ENCODE measurements at regions not wholly inside any gene's neighbourhood (a gene's known extent, or its start where the extent isn't known, plus 50 kb on each side); places are given as distances from the start of the nearest gene placed in this dataset.

DNA sequence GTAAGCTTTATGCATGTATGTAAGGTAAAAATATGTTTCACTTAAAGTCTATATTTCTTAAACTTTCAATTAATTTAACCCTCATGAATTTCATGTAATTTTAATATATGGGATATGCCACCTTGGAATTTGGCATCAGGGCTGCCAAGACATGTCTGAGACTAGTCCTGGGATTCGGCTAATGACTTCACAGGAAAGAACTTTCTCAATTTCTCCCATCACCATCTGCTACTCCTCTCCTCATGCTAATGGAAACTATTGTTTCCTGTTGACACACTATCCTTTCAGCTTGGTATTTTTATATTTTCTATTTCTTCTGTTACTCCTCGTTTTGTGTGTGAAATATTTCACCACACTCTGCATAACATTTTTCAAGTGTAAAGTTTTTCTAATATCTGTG is 205.9 kb downstream of the ARL4A start:
- no peak overlapping the region for H3K4me3 Mint-ChIP-seq
- H3K36me3 Mint-ChIP-seq: no peaks in the 10 kb centered on the region
- H3K27ac Mint-ChIP-seq: no peak overlapping the region

DNA sequence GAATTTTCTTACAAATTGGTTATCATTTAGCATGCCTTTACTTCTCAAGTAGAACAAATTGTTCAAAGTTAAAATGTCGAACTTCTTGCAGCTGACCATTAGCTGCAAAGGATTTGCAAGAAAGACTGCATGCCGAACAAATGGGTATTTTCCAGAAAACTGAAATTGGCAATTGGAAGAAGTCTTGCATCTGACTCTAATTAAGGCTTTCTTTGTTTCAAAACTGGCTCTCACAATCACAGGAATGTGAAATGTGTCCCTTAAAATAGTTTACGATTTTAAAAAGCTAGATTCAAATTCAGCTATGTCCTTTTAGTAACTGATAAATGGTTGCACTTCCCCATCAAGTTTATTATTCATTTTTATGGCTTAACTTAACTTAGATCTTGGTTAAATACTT is 207.9 kb downstream of the ARL4A start:
- Mint-ChIP-seq H3K36me3 (no peaks in the 10 kb centered on the region), H3K4me3 (no peak overlapping the region), H3K9me3 (no peaks in the 10 kb centered on the region), H3K27ac (no peak overlapping the region), H3K4me1 (no peaks in the 10 kb centered on the region), H3K27me3 (no peaks in the 10 kb centered on the region)
- DNase-seq (ENCODE audit: low spot score in 2 of 2) (no peak), ATAC-seq (ENCODE audit: low read depth) (no peak)

More for the DNA sequence above, 205.9 kb downstream of the ARL4A start:
- no peak for ATAC-seq (ENCODE audit: low read depth)
- Mint-ChIP-seq H3K27me3 (no peaks in the 10 kb centered on the region), H3K4me1 (no peaks in the 10 kb centered on the region), H3K9me3 (no peaks in the 10 kb centered on the region)
- DNase-seq (ENCODE audit: low spot score in 2 of 2): no peak

DNA sequence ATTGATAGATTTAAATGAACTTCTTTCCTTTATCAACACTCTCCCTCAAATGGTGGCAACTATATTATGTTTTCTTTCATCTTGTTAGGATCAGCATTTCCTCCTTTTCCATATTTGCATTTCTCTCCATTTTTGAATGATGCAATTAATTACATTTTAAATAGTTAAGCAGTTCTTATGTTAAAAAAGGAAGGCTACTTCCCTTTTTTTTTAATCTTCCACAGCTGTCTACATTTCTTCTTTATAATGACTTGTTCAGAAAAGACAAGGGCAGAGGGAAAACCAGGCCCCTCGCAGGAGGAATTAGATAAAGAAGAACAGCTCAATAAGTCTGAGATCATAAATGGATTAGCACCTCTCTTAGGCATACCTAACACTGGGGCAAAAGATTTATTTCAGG is 208.9 kb downstream of the ARL4A start:
- no peaks in the 10 kb centered on the region for H3K9me3 Mint-ChIP-seq
- H3K36me3 Mint-ChIP-seq: no peaks in the 10 kb centered on the region
- no peak overlapping the region for H3K4me3 Mint-ChIP-seq
- DNase-seq (ENCODE audit: low spot score in 2 of 2) (no peak), ATAC-seq (ENCODE audit: low read depth) (no peak)
- H3K27me3 Mint-ChIP-seq: no peaks in the 10 kb centered on the region
- no peaks in the 10 kb centered on the region for H3K4me1 Mint-ChIP-seq
- no peak overlapping the region for H3K27ac Mint-ChIP-seq

DNA sequence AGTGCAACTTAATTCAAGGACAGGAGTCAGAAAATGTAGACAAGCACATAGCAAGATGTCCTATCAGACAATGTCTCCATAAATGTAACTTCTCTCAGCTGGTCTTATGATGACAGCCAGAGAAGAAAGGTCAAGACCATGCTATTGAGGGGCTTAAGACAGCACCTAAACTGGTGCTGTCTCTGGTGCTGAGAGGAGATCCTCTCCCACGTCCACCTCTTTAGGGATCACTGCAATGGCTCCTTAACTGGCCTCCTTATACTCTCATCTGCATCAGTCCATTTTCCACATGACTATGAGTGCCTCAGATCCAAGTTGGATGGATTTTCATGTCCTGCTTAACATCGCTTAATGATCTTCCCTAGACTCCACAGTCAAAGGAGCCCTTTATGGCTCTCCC is 210.6 kb downstream of the ARL4A start:
- no peak for ATAC-seq (ENCODE audit: low read depth)
- no peak overlapping the region for H3K4me3 Mint-ChIP-seq
- no peaks in the 10 kb centered on the region for H3K36me3 Mint-ChIP-seq
- H3K27me3 Mint-ChIP-seq: no peaks in the 10 kb centered on the region
- H3K27ac Mint-ChIP-seq: no peak overlapping the region
- no peaks in the 10 kb centered on the region for H3K4me1 Mint-ChIP-seq
- no peak for DNase-seq (ENCODE audit: low spot score in 2 of 2)
- no peaks in the 10 kb centered on the region for H3K9me3 Mint-ChIP-seq

DNA sequence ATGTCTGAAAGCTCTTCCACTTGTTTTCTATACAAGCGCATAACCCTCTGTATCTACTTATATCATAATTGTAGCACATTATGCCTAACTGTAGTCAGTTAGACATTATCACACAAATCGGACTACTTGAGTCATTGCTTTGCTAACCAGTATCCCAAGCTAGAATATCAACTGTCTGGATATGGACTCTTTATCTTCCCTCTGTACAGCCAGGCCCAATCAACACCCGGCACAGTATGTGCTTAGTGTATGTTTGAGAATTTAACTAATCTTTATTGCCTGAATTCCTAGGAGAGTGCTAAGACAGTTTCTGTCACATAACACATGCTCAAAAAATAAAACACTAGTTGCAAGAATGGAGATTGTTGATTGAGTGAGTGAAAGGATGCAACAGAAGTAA is 211.2 kb downstream of the ARL4A start:
- no peaks in the 10 kb centered on the region for H3K27me3 Mint-ChIP-seq
- H3K4me1 Mint-ChIP-seq: no peaks in the 10 kb centered on the region
- no peaks in the 10 kb centered on the region for H3K36me3 Mint-ChIP-seq
- no peaks in the 10 kb centered on the region for H3K9me3 Mint-ChIP-seq
- DNase-seq (ENCODE audit: low spot score in 2 of 2): no peak
- ATAC-seq (ENCODE audit: low read depth): no peak
- no peak overlapping the region for H3K4me3 Mint-ChIP-seq
- no peak overlapping the region for H3K27ac Mint-ChIP-seq

DNA sequence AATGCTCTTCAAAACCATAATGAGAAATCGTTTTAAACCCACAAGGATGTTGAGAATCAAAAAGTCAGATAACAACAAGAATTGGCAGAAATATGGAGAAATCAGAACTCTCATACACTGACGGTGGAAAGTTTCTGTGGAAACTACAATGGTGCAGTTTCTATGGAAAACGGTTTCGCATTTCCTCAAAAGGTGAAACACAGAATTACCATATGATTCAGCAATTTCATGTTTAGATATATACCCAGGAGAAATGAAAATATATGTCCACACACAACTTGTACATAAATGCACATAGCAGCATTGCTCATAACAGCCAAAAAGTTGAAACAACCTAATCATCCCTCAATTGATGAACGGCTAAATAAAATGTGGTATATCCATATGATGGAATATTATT is 218.2 kb downstream of the ARL4A start:
- no peaks in the 10 kb centered on the region for H3K27me3 Mint-ChIP-seq

DNA sequence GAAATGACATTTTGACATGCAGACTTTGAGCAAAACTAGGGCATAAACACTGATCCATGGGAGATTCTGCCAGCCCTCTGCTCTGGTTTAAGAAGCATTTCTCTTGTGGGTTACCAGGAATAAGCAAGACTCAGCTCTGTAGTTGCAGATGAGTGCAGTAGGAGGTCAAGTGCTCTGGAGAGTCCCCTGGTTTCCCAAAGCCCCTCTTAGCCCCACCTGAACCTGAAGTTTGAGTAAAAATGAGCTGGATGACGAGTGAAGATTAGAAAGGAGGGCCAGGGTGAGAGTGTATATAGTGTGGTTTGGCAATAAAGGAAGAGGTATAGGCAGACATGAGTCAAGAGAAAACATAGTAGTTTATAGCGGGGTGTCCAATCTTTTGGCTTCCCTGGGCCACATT is 220.3 kb downstream of the ARL4A start:
- H3K4me3 Mint-ChIP-seq: no peak overlapping the region
- DNase-seq (ENCODE audit: low spot score in 2 of 2): no peak
- H3K9me3 Mint-ChIP-seq: no peaks in the 10 kb centered on the region
- no peaks in the 10 kb centered on the region for H3K36me3 Mint-ChIP-seq
- no peak for ATAC-seq (ENCODE audit: low read depth)
- no peaks in the 10 kb centered on the region for H3K4me1 Mint-ChIP-seq
- no peaks in the 10 kb centered on the region for H3K27me3 Mint-ChIP-seq
- no peak overlapping the region for H3K27ac Mint-ChIP-seq

More for the DNA sequence above, 218.2 kb downstream of the ARL4A start:
- no peaks in the 10 kb centered on the region for H3K9me3 Mint-ChIP-seq
- H3K4me1 Mint-ChIP-seq: no peaks in the 10 kb centered on the region
- no peak for DNase-seq (ENCODE audit: low spot score in 2 of 2)
- H3K4me3 Mint-ChIP-seq: no peak overlapping the region
- no peak for ATAC-seq (ENCODE audit: low read depth)
- no peak overlapping the region for H3K27ac Mint-ChIP-seq
- H3K36me3 Mint-ChIP-seq: no peaks in the 10 kb centered on the region

DNA sequence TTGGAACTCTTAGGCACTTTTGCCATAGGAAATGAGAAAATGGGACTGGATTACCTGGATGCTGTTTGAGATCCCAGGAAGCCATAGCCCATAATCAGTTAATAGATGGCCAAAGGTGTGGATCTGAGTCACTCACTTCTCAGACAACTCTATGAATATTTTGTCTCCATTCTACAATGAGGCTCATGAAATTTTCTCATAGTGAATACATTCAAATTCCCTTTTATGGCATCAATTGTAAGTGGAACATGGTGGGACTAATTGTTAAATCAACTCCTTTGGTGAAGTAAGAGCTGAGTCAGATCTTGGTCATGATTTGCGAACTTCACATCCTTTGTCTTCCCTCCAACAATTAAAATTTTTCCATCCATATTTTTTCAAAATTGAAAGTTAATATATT is 222.1 kb downstream of the ARL4A start:
- H3K4me1 Mint-ChIP-seq: no peaks in the 10 kb centered on the region
- H3K27ac Mint-ChIP-seq: no peak overlapping the region
- no peaks in the 10 kb centered on the region for H3K36me3 Mint-ChIP-seq
- DNase-seq (ENCODE audit: low spot score in 2 of 2): no peak
- H3K27me3 Mint-ChIP-seq: no peaks in the 10 kb centered on the region
- no peaks in the 10 kb centered on the region for H3K9me3 Mint-ChIP-seq
- H3K4me3 Mint-ChIP-seq: no peak overlapping the region
- no peak for ATAC-seq (ENCODE audit: low read depth)

DNA sequence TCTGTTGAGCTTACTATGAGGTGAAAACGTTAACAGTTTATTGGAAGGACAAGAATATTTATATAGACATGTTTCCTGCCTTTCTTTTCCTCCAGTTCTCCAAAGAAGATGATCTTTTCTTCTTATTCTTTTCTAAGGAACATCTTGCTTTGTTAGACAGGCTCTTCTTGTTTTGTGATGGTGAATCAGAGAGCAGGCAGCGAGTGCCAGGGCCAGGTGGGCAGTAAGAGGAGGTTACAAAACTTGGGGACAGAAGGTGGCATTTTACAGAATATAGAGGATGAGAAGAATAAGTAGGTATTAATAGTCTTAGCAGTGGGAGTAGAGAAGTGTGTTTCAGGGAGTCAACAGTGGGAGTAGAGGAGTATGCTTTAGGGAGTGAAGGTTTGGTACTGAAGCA is 223.6 kb downstream of the ARL4A start:
- no peak overlapping the region for H3K4me3 Mint-ChIP-seq
- no peak for ATAC-seq (ENCODE audit: low read depth)
- no peaks in the 10 kb centered on the region for H3K27me3 Mint-ChIP-seq
- no peak overlapping the region for H3K27ac Mint-ChIP-seq
- DNase-seq (ENCODE audit: low spot score in 2 of 2): no peak
- H3K4me1 Mint-ChIP-seq: no peaks in the 10 kb centered on the region
- no peaks in the 10 kb centered on the region for H3K36me3 Mint-ChIP-seq
- H3K9me3 Mint-ChIP-seq: no peaks in the 10 kb centered on the region

DNA sequence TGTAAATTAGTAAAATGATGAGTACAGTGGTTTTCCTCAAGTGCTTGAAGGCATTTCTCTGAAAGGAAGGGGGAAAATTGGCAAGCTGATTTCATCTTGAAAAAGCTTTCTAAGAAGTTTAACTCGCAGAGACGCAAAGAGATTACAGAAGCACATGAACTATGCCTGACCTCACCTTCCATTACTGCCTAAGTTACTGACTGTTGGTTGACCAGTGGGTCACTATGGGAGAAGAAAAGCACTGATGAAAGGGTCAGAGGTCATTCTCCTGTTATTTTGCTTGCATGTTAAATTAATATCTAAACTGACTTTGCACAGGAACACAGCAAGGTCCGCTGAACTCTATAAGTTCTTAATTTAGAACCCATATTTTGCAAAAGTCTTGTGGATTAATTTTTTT is 225.6 kb downstream of the ARL4A start:
- peaks cover 3% of the 10 kb centered on the region for H3K9me3 Mint-ChIP-seq
- H3K27ac Mint-ChIP-seq: no peak overlapping the region
- DNase-seq (ENCODE audit: low spot score in 2 of 2) (no peak), ATAC-seq (ENCODE audit: low read depth) (no peak)
- H3K4me1 Mint-ChIP-seq: no peaks in the 10 kb centered on the region
- no peak overlapping the region for H3K4me3 Mint-ChIP-seq
- no peaks in the 10 kb centered on the region for H3K27me3 Mint-ChIP-seq
- H3K36me3 Mint-ChIP-seq: no peaks in the 10 kb centered on the region

DNA sequence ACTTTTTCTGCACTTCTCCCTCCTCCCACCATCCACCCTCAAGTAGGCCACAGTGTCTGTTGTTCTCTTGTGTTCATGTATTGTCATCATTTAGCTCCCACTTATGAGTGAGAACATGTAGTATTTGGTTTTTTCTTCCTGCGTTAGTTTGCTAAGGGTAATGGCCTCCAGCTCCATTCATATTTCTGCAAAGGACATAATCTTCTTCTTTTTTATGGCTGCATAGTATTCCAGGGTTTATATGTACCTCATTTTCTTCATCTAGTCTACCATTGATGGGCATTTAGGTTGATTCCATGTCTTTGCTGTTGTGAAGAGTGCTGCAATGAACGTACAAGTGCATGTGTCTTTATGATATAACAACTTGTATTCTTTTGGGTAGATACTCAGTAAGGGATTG is 230.4 kb downstream of the ARL4A start:
- Mint-ChIP-seq H3K27ac (no peak overlapping the region), H3K4me1 (no peaks in the 10 kb centered on the region), H3K9me3 (peaks cover 3% of the 10 kb centered on the region), H3K27me3 (no peaks in the 10 kb centered on the region), H3K4me3 (no peak overlapping the region), H3K36me3 (no peaks in the 10 kb centered on the region)
- no peak for ATAC-seq (ENCODE audit: low read depth)
- no peak for DNase-seq (ENCODE audit: low spot score in 2 of 2)

DNA sequence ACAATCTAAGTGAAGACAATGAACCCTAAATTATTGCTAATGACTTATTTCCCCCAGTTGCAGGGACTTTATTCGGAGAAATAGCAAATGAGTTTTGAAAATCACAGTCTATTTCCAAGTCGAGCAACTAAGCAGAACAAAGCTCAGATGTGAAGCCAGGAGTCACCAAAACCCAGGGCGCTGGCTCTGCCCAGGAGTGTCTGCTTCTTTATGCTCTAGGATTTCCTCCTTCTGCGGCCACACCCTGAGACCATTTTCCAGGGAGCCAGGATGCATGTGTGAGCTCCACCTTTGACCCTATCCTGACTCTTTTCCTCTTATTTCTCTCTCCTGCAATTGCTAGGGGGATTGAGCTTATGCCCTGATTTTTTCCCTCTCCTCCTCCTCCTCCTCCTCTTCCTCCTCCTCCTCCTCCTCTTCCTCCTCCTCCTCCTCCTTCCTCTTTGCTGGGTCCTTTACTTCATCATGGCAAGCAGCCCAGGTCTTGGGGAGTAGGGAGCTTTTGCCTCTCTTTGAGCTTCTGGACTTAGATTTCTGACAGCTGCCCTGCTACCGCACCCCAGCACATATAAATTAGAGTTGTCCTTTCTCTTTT is 234.4 kb downstream of the ARL4A start:
- Mint-ChIP-seq H3K4me3 (no peak overlapping the region), H3K9me3 (peaks cover 3% of the 10 kb centered on the region)

DNA sequence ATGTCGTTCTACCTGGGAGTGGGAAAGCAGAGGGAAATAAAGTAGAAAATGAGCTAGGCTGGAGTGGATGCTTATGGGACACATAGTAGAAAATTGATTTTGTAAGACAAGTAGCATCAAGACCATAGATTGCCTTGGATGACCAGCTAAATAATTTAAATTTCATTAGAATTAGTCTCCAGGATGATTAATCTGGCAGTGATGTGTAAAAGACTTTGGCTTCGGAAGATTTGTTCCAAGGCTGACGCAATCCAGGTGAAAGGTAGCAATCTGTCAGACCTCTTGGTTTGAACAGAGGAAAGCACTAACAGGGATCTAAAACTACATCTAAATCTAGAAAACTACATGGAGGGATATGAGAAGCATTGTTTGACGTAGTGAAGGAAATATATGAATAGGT is 236.5 kb downstream of the ARL4A start:
- Mint-ChIP-seq H3K27me3 (peaks cover 4% of the 10 kb centered on the region), H3K36me3 (no peaks in the 10 kb centered on the region), H3K27ac (no peak overlapping the region), H3K4me3 (no peak overlapping the region), H3K4me1 (no peaks in the 10 kb centered on the region), H3K9me3 (no peaks in the 10 kb centered on the region)
- no peak for DNase-seq (ENCODE audit: low spot score in 2 of 2)
- no peak for ATAC-seq (ENCODE audit: low read depth)

More for the DNA sequence above, 234.4 kb downstream of the ARL4A start:
- Mint-ChIP-seq H3K36me3 (no peaks in the 10 kb centered on the region), H3K27ac (no peak overlapping the region), H3K27me3 (no peaks in the 10 kb centered on the region), H3K4me1 (no peaks in the 10 kb centered on the region)
- ATAC-seq (ENCODE audit: low read depth) (no peak), DNase-seq (ENCODE audit: low spot score in 2 of 2) (no peak)

DNA sequence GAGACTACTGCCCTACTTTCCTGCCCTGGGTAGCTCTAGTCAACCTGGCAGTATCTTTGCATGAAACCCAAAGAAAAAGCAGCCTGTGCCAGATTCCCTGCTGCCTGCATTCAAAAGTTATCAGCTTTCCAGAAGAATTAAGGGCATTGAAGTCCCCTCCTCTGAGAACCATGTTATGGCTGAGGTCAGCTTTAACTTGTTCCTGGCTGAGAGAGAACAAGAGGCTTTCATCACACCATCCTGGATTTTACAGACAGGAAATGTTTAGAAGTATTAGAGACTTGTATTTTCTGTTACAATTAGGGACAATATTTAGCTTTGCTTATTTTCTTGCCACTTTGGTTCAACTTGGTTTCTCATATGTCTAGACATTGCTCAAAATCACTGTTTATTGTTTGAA is 238.8 kb downstream of the ARL4A start:
- ATAC-seq (ENCODE audit: low read depth): no peak
- H3K4me1 Mint-ChIP-seq: no peaks in the 10 kb centered on the region
- no peak overlapping the region for H3K27ac Mint-ChIP-seq
- no peak for DNase-seq (ENCODE audit: low spot score in 2 of 2)
- H3K36me3 Mint-ChIP-seq: no peaks in the 10 kb centered on the region
- H3K4me3 Mint-ChIP-seq: no peak overlapping the region
- H3K27me3 Mint-ChIP-seq: peaks cover 4% of the 10 kb centered on the region
- no peaks in the 10 kb centered on the region for H3K9me3 Mint-ChIP-seq

DNA sequence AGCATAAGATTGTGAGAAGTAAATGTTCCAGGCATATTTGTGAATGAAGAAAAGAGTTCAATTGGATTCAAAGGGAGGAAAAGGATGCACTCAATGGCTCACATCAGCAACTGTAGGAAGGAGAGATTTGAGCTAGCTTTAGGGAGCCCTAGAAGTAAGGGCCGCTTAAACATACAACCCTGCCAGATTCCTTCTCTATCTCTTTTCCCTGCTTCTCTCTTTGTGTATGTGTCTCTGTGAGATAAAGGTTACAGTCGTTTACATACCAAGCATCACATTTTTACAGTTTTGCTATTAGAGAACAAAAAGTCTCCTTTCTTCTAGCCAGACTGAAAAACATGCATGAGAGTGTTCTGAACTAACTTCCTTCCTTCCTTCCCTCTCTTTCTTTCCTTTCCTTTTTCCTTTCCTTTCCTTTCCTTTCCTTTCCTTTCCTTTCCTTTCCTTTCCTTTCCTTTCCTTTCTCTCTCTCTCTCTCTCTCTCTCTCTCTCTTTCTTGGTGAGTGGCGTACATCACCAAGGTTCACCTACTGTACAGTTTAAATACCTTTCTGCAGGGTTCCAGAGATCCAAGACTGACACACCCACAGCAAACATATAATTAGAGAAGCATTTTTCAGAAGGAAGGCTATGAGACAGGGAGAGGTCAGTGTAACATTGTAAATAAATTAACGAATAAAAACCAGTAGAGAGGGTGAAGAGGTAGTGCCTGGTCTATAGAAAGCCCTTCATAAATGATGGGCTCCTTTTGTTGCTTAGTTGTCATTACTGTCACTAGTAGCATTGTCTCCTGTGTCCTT is 240.4 kb downstream of the ARL4A start:
- Mint-ChIP-seq H3K9me3 (no peaks in the 10 kb centered on the region), H3K36me3 (peaks cover 1% of the 10 kb centered on the region), H3K27ac (no peak overlapping the region), H3K27me3 (peaks cover 4% of the 10 kb centered on the region), H3K4me1 (no peaks in the 10 kb centered on the region), H3K4me3 (no peak overlapping the region)
- no peak for DNase-seq (ENCODE audit: low spot score in 2 of 2)
- ATAC-seq (ENCODE audit: low read depth): no peak

Data from memory B cell (primary cell).